GM12878 (cell line): ENCODE measurements at regions not wholly inside any gene's neighbourhood (a gene's known extent, or its start where the extent isn't known, plus 50 kb on each side); places are given as distances from the start of the nearest gene placed in this dataset.

ENCODE experiments used
- ATAC-seq: fragments of 200-7000 bp; cut with Tn5 transposase; 3 replicates; pipeline ENCODE4 v1.9.1; 2020; ENCODE audit warnings: mild to moderate bottlenecking, moderate library complexity
- BruUV-seq: library from RNA; stranded (reverse); fragments of 400-500 nt; replicated peaks from 2 replicates; lab custom pipeline; 2021; lab: Mats Ljungman, UMichigan
- CTCF ChIA-PET: fragments of 300-600 bp; sonication (Branson Sonifier 250); formaldehyde crosslinking; extraction: SDS; loops from one replicate; lab custom pipeline; 2021; ENCODE audit warnings: inconsistent platforms; lab: Yijun Ruan, JAX
- POLR2A ChIA-PET: fragments of 350-600 bp; formaldehyde crosslinking; extraction: SDS; loops from one replicate; lab custom pipeline; 2021; ENCODE audit warnings: inconsistent platforms; lab: Charles Lee
- RAD21 ChIA-PET: fragments of 300-600 bp; sonication (Branson Sonifier 250); formaldehyde crosslinking; loops from one replicate; lab custom pipeline; 2023; ENCODE audit warnings: antibody characterized with exemption; ENCODE audit not compliant: unreplicated experiment; lab: Charles Lee
- SMC1A ChIA-PET: fragments of 300-600 bp; sonication (Branson Sonifier 250); formaldehyde crosslinking; loops from one replicate; lab custom pipeline; 2023; ENCODE audit not compliant: unreplicated experiment, uncharacterized antibody; lab: Charles Lee
- DNase-seq: peaks from one replicate; pipeline ENCODE4 v3.0.0-alpha.2; 2011; ENCODE audit warnings: low read depth, low spot score
- FAIRE-seq: peaks from 3 replicates; lab custom pipeline; 2011; peaks lifted over from hg19 to GRCh38; lab: Jason Lieb, UNC
- H2AFZ ChIP-seq: 2 replicates; pipeline ENCODE4 v1.6.0; 2011; ENCODE audit warnings: low read depth, low read length, control low read depth; ENCODE audit not compliant: control insufficient read depth
- H3K27ac ChIP-seq: 2 replicates; pipeline ENCODE4 v1.5.1; 2011; ENCODE audit warnings: control low read depth; ENCODE audit not compliant: control insufficient read depth, insufficient read depth
- H3K27me3 ChIP-seq, 2 experiments: replicated peaks in 1 of 2; 2 replicates each; pipeline versions ENCODE4 v1.6.0 to v1.6.1; 2011; ENCODE audit warnings: low read length in 1 of 2; ENCODE audit not compliant: control insufficient read depth in 2 of 2, insufficient read depth in 2 of 2
- H3K36me3 ChIP-seq, 2 experiments: 2 replicates each; pipeline ENCODE4 v1.5.1; 2011; ENCODE audit warnings: low read length in 1 of 2; ENCODE audit not compliant: control insufficient read depth in 2 of 2, insufficient read depth in 2 of 2
- H3K4me1 ChIP-seq: 2 replicates; pipeline ENCODE4 v1.6.1; 2011; ENCODE audit warnings: mild to moderate bottlenecking, low read length, moderate library complexity, mixed read lengths; ENCODE audit not compliant: control insufficient read depth, insufficient read depth
- H3K4me2 ChIP-seq: 2 replicates; pipeline ENCODE4 v1.6.0; 2011; ENCODE audit warnings: control low read depth; ENCODE audit not compliant: control insufficient read depth, insufficient read depth
- H3K4me3 ChIP-seq: fragments of 200-600 bp; sonication (generic); 2 replicates; pipeline ENCODE4 v1.5.1; 2016
- H3K79me2 ChIP-seq: 2 replicates; pipeline ENCODE4 v1.6.0; 2011; ENCODE audit warnings: low read length; ENCODE audit not compliant: control insufficient read depth, insufficient read depth
- H3K9ac ChIP-seq: 2 replicates; pipeline ENCODE4 v1.8.0; 2011; ENCODE audit warnings: low read length, control low read depth, mixed read lengths; ENCODE audit not compliant: control insufficient read depth, insufficient read depth
- H3K9me3 ChIP-seq: replicated peaks from 3 replicates; pipeline ENCODE4 v1.5.1; 2011; ENCODE audit warnings: mild to moderate bottlenecking, low read length; ENCODE audit not compliant: control insufficient read depth, insufficient read depth
- H4K20me1 ChIP-seq: 2 replicates; pipeline ENCODE4 v1.6.0; 2011; ENCODE audit not compliant: control insufficient read depth, insufficient read depth
- ATF3 ChIP-seq: IDR thresholded peaks from 2 replicates; pipeline ENCODE4 v1.6.1; 2011; ENCODE audit warnings: low read depth, mild to moderate bottlenecking, low read length, moderate library complexity, borderline replicate concordance; ENCODE audit errors: extremely low read depth
- CHD4 ChIP-seq: fragments of 200-600 bp; sonication (generic); IDR thresholded peaks from 2 replicates; pipeline ENCODE4 v1.6.1; 2016; ENCODE audit warnings: mild to moderate bottlenecking
- CREB1 ChIP-seq: IDR thresholded peaks from 2 replicates; pipeline ENCODE4 v1.6.1; 2012; ENCODE audit warnings: low read depth, mild to moderate bottlenecking, inconsistent platforms
- CREM ChIP-seq: IDR thresholded peaks from 2 replicates; pipeline ENCODE4 v1.6.1; 2014; ENCODE audit warnings: antibody characterized with exemption, low read depth
- CTCF ChIP-seq, 3 experiments: IDR thresholded peaks in 2 of 3; conservative IDR thresholded peaks in 1 of 3; 2 replicates each; pipeline ENCODE4 v1.5.1; 2011; ENCODE audit warnings: low read depth in 3 of 3, low read length in 3 of 3, mild to moderate bottlenecking in 3 of 3, control low read depth in 2 of 3, moderate library complexity in 2 of 3, inconsistent platforms in 1 of 3, mixed read lengths in 1 of 3; ENCODE audit not compliant: control insufficient read depth in 2 of 3, insufficient read depth in 1 of 3; ENCODE audit errors: extremely low read depth in 1 of 3
- ETV6 ChIP-seq, 2 experiments: fragments of 450-650 bp in 1 of 2; IDR thresholded peaks in 1 of 2; conservative IDR thresholded peaks in 1 of 2; 2 replicates each; pipeline ENCODE4 v1.6.1; 2014; ENCODE audit warnings: antibody characterized with exemption in 1 of 2, borderline replicate concordance in 1 of 2, low read depth in 1 of 2, mild to moderate bottlenecking in 1 of 2, moderate library complexity in 1 of 2
- MEF2B ChIP-seq: fragments of 450-650 bp; IDR thresholded peaks from 2 replicates; pipeline ENCODE4 v1.6.1; 2018; ENCODE audit warnings: mild to moderate bottlenecking, moderate library complexity; ENCODE audit not compliant: partially characterized antibody, poor library complexity, severe bottlenecking
- MLLT1 ChIP-seq: fragments of 450-650 bp; IDR thresholded peaks from 2 replicates; pipeline ENCODE4 v1.6.1; 2016; ENCODE audit warnings: mild to moderate bottlenecking
- MYB ChIP-seq: fragments of 150-350 bp; IDR thresholded peaks from 2 replicates; pipeline ENCODE4 v1.6.1; 2014; ENCODE audit warnings: mild to moderate bottlenecking, low read depth, low read length, borderline replicate concordance
- NBN ChIP-seq: fragments of 450-650 bp; IDR thresholded peaks from 2 replicates; pipeline ENCODE4 v1.6.1; 2016
- POLR2AphosphoS2 ChIP-seq: IDR thresholded peaks from 2 replicates; pipeline ENCODE4 v1.6.1; 2011; ENCODE audit warnings: low read depth, mild to moderate bottlenecking, low read length, improper control_type of control experiment, moderate library complexity
- ZNF622 ChIP-seq: fragments of 450-650 bp; IDR thresholded peaks from 2 replicates; pipeline ENCODE4 v1.6.1; 2017; ENCODE audit warnings: mild to moderate bottlenecking, inconsistent platforms
- WGBS: methylation state at CpG from one replicate; pipeline ENCODE4 v1.1.6; 2016; ENCODE audit warnings: low lambda C conversion rate; ENCODE audit not compliant: insufficient replicate concordance, insufficient coverage; ENCODE audit errors: missing lambda C conversion rate; 5-methylcytosine and 5-hydroxymethylcytosine counted together
- in situ Hi-C: fragments of 300-500 bp; cut with MboI; formaldehyde crosslinking; loops from 9 replicates; pipeline ENCODE4 v1.14.3; 2018; ENCODE audit warnings: mixed read lengths
- intact Hi-C: fragments of 100-400 bp; cut with micrococcal nuclease; formaldehyde crosslinking; loops from one replicate; pipeline ENCODE4 v1.14.2; 2022; ENCODE audit not compliant: unreplicated experiment

GRCh38 chr2:175293776-175294175 is 112.3 kb upstream of the ATP5MC3 start:
- no TSS peak for BruUV-seq
- H3K27ac ChIP-seq, result no peak overlapping the region
- H4K20me1 ChIP-seq, result no peaks in the 10 kb centered on the region
- intact Hi-C loops (no loop called here), in situ Hi-C loops (no loop called here)
- no peaks in the 10 kb centered on the region for H3K4me1 ChIP-seq
- H3K4me2 ChIP-seq, result no peak overlapping the region
- WGBS, result 22% methylated on average over 4 of the region's 4 CpGs
- no peaks in the 10 kb centered on the region for H3K9me3 ChIP-seq
- no peak overlapping the region for H3K4me3 ChIP-seq
- no peak for DNase-seq
- no peak for ATAC-seq
- RAD21 ChIA-PET, result no interaction called here
- no peaks in the 10 kb centered on the region for H3K79me2 ChIP-seq
- CTCF ChIA-PET, result no interaction called here
- H3K27me3 ChIP-seq, result peaks cover 0 to 5% of the 10 kb centered on the region in 2 experiments; a peak in 2 of 4 replicates
- no peak overlapping the region for H3K9ac ChIP-seq
- no peak overlapping the region for H2AFZ ChIP-seq
- SMC1A ChIA-PET, result interaction anchor here (0.6 kb wide), 1 partner anchor 1079 kb away, joined by 3 read pairs; no protein-coding TSS in a partner anchor
- POLR2A ChIA-PET, result no interaction called here
- FAIRE-seq, result no peak
- TF ChIP-seq ATF3, result no peak
- TF ChIP-seq NBN, result no peak
- no peak for TF ChIP-seq CHD4
- no peak for TF ChIP-seq POLR2AphosphoS2
- no peak for TF ChIP-seq ETV6 (conservative IDR thresholded peaks at IDR 0.05 in 1 of 2, IDR thresholded peaks at IDR 0.05 in 1 of 2; ENCODE audit: borderline replicate concordance in 1 of 2, low read depth in 1 of 2)
- no peak for TF ChIP-seq CREB1
- no peak for TF ChIP-seq MLLT1
- TF ChIP-seq CREM, result no peak
- no peak for TF ChIP-seq MEF2B
- no peak for TF ChIP-seq MYB
- no peak for TF ChIP-seq CTCF (IDR thresholded peaks at IDR 0.05 in 2 of 3, conservative IDR thresholded peaks at IDR 0.05 in 1 of 3; ENCODE audit: control insufficient read depth in 2 of 3, extremely low read depth in 1 of 3, insufficient read depth in 1 of 3, low read depth in 3 of 3, low read length in 3 of 3)
- no peak for TF ChIP-seq ZNF622
- no peaks in the 10 kb centered on the region for H3K36me3 ChIP-seq
